NCI-H82 (cell line): ENCODE measurements at regions not wholly inside any gene's neighbourhood (a gene's known extent, or its start where the extent isn't known, plus 50 kb on each side); places are given as distances from the start of the nearest gene placed in this dataset.

ENCODE experiments used
- DNase-seq: peaks from one replicate; lab custom pipeline; 2025; lab: John Stamatoyannopoulos, UW

DNA sequence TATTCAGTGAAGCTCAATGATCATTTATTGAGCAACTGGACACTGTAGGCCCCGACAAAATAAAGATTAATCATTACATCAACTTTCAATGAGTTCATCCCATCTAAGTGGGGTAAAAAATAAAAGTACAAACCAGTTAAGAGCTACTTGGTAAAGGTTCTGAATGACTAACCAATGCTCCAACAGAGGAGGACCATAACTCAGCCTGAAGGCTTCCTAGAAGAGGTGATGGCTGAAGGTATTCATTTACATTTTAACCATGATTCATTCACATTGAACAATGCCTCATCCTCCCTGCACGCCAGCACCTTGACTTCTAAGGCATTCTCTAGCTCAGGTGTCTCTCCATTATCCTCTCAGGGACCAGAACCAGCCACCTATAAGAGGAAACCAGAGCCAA, 201.4 kb downstream of the ZNF462 start:
- no peak for DNase-seq

DNA sequence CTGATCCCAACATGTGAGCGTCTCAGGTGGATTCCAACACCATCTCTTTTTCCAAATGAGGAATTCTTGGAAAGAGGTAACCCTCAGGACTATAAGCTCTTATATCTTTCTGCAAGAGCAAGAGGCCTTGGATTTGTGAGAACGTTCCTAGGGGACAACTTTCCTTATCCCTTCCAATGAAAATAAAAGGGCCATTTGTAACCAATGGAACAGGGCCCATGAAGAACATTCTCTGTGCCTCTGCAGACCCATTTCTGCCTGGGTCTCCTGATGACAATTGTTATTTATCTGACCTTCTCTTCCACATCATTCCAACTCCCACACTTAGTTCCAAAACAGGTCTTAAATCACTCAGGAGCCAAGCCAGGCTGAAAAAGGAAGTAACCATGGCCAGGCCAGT, 202.6 kb downstream of the ZNF462 start:
- DNase-seq: no peak

DNA sequence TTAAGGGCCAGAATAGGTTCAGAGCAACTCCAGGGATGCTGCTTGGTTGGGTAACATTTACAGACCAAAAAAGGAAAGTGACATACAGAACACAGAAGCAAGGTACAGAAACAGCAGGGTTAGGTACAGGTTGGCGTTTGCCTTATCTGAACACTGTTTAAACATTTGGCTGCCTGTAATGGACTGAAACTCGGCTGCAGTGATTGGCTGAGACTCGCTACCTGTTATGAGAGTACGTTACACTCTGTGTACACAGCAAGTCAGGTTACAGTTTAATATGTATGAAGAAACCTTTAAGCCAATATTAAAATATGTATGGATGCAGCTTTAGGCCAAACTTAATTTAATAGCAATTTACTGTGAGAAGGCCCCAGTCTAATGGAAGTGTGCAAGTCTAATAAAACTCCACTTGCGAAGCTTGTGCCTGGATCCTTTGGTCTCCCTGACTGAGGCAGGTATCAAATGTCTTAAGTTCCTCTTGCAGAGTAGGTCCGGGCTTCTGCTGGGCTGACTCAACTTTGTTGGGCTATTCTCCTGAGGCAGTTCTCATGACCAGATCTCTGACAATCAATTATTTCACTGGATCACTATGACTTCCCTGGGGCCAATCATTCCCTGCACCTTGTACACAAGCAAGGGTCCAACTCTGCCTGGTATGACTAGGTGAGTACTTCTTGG, 204.9 kb downstream of the ZNF462 start:
- no peak for DNase-seq

DNA sequence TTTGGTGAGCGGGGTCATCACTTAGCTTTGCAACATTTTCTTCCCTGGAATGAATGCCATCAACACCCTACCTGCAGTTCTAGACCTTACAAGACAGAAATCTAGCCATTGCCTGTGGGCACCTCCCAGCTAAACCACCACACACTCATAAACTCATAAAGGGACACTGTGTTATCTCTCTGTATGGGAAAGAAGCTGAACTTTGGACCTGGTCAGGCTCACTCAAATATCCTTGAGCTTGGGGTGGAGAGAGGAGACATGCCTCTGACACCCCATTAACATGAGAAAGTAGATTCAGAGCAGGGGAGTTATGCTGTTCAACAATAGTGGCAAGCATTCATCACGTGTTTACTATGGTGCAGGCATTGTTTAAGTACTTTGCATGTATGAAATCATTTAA, 205.6 kb downstream of the ZNF462 start:
- DNase-seq: no peak

DNA sequence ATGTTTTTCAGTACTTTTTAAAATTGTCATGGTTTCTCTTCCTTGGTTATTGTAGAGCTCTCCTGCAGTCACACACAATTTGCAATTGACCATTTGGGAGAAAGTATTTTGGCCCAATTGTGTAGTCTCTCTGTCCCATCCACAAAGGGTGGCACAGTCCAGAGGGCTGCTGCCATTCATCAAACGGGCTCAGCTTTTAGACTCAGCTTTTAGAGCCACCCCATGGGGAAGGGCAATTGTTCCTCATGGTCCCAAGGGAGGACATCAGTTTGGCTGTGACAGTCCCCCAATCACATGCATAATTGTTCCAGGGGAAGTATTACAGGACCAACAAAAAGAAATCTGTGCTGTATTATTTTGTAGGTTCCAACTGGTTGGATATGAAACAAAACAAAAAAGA, 207.6 kb downstream of the ZNF462 start:
- no peak for DNase-seq

DNA sequence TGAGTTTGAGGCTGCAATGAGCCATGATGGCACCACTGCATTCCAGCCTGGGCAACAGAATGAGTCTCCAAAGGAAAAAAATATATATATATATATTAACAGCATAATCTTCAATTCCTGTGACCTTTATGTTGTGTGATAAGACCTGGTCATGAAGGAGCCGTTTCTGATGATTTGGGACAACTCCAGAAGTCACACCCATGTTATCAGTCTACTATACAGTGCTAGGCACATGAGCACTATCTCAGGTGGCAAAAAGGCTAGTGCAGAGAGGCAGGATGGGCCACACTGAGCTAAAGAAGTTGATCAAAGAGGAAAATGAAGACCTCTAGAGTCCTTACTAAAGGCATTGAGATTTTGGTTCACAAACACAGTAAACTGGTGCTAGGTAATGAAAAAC, 205.0 kb upstream of the RAD23B start:
- DNase-seq: no peak

DNA sequence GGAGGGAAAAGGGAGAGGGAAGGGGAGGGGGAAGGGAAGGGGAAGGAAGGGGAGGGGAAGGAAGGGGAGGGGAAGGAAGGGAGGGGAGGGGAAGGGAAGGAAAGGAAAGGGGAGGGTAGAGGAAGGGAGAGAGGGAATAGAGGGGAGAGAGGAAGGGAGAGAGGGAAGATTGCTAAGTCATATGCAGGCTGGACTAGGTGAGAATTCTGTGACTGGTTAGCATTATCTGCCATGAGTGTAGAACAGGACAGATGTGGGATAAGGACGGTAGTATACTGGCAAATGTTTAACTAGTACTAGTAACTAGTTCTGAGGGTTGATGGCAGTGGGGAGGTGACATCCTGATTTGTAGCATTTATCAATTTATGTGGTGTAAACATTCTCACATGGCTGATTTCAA, 203.5 kb upstream of the RAD23B start:
- DNase-seq: no peak

DNA sequence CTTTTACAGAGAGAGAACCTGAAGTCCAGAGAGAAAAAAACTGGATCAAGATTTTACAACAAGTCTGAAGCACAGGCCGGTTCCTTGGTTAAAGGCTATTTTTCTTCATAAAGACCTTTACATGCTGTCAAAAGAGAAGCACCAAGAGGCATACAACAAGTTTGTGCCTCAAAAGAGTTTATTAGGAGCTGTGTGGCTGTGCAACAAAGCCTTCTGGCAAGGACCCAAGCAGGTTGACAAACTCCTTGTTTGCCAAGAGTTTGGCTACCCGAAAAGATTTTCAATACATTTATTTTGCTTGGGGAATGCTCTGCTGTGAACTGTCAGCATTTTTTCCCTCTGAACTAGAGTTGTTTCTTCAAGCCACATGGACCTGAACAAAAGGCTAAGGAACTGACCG, 202.9 kb upstream of the RAD23B start:
- DNase-seq: no peak

DNA sequence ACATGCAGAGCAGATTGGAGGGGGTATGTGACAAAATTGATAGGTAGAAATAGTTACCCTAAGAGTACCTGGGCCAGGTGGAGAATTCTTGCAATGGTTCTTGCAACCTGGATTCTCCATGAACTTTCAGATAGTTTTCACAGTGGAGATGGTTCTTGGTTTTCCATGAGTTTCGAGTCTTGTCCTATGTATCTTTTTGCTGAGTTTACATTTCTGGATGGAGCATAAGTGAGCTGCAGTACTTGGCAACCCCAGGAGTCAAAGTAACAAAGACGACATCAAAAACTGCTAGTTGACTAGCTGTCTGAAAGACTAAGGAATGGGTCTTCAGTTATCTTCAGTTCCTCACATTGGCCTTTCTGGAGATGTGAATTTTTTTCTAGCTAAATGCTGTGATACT, 196.6 kb upstream of the RAD23B start:
- no peak for DNase-seq

DNA sequence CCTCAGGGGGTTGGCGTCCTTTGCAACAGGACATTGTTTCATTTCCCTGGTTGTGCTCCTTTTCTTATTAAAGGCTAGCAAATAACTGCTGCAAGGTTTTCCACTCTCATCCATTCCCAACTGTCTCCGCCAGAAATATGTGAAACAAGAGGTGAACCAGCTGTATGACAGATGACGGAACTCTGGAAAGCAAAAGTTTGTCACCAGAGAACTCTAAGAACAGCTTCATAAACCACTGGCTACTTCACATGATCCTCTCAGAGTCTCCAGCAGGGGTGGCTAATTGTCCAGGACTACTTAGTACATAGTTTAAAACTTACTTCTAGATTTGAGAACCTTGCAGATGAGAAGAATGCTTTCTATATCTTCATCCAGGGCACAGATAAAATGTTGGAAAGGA, 195.9 kb upstream of the RAD23B start:
- DNase-seq: no peak

DNA sequence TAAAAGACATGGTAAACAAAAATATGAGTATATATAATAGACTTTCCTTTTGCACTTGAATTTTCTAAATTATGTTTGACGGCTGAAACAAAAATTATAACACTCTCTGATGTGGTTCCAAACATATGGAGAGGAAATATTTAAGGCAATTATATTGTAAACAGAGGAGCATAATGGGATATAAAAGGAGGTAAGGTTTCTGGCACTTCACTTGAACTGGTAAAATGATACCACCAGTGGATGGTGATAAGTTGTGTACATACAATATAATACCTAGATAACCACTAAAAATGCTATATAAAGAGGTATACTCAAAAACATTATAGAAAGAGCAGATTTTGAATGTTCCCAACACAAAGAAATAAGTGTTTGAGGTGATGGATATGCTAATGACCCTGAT, 192.9 kb upstream of the RAD23B start:
- no peak for DNase-seq

DNA sequence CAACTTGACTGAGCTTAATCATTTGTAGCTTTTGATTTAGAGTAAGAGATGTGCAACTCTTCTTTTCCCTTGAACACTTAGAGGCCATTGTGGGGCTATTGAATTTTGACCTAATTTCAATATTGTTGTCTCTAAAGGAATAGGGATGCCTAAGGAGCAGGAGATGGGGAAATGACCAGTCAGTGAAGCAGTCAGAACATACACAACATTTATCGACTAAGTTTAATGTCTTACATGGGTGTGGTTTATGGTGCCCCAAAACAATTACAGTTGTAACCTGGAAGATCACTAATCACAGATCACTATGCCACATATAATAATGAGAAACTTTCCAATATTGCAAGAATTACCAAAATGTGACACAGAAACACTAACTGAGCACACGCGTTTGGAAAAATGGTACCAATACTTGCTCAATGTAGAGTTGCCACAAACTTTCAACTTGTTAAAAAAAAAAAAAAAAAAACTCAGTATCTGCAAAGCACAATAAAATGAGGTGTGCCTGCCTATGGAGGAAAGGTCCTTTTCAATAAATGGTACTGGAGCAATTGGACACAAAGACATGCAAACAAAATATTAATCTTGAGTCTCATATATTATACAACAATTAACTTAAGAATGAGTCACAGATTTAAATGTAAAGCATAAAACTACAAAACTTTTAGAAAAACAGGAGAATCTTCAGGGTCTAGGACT, 189.6 kb upstream of the RAD23B start:
- no peak for DNase-seq

DNA sequence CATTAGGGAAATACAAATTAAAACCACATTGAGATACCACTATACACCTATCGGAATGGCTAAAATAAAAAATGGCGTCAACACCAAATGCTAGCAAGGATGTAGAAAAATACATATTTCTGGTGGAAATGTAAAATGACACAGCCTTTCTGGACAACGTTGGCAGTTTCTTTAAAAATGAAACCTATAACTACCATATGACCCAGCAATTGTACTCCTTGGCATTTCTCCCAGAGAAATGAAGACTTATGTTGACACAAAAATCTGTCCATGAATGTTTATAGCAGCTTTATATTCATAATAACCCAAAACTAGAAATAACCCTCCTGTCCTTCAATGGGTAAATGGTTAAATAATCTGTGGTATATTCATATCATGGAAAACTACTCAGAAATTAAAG, 188.7 kb upstream of the RAD23B start:
- no peak for DNase-seq

DNA sequence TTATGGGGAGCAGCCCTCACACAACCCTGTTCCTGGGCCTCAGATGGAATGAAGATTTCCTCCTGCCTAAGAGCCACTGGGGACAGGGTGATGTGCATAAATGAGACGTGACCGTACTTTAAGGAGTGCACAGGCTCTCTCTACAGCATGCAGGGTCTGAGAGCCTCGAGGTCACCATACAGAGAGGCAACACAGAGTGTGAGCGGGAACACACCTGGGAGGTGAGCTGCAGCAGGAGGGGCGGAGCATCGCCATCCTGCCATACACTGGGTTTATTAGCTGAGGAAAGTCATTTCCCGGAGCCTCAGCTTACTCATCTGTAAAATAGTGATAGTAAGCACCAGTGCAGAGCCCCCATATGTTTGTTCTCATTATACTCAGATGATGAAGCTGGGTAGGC, 182.5 kb upstream of the RAD23B start:
- no peak for DNase-seq

DNA sequence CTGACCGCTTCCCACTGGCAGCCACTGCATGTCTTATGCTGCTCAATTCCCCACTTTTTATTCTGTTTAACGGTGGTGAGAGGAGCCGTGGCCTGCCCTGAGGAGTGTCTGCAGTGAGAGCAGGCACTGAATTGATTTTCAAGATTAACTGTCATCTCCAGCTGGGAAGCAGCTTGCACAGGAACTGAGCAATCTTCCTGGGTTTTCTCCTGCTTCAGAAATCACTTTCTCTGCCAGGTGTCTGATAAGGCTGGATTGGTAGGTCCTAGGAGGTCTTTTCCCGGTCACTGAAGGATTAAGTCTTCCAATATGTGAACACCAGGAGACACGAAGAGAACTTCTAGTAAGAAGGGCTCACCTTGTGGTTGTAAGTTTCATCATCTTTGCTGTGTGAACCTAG, 181.1 kb upstream of the RAD23B start:
- DNase-seq: peak; percentile 79

DNA sequence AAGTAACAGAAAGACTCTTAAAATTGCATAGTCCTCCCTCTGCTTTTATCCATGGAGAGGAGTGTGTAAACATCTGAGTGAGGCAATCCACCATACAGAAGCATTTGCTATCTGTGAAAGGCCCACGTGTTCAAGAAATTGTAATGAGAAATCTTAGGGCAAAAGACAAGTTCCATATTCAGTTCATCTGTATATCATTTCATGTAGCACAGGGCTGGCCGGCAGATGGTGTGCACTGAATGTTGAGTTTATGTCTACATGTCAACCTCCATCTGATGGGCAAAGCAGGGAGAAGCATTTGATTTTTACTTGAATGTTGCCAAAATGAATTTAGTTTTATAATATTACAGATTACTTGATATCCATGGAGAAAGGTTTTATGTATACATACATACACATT, 179.5 kb upstream of the RAD23B start:
- no peak for DNase-seq

DNA sequence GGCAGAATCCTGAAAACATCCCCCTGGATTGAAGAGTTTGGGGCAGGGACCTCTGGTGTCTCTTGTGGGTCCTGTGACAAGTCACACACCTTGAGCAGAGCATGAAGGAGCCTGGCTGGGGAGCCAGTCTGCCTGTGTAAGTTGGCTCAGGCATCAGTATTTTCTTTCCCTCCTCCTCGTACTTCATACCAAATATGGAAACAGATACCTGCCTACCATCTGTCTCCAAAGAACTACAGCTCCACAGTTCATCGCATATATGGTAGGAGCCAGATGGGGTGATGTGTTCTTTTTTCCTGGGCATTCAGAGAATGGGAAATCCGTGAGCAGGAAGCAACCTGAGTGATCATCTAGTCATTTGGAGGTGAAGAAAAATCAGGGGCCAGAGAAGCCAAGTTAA, 177.3 kb upstream of the RAD23B start:
- peak; percentile 71 for DNase-seq

DNA sequence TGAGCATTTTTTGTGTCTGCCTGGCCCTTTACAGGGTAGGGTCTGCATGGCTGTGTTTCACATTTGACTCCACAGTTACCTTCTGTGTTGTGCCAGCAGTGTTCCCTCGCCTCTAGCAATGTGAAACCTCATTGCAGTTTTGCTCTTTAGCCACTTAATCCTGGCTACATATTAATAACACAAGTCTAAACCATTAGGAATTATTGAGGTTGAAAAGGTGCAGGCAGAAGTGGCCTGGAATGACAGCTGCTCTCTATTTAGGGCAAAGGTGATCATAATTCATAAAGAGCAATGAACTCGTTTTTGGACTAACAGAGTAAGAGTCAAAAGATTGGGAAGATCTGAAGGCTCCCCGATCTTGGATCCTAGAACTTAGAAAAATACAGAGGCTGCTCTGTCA, 176.7 kb upstream of the RAD23B start:
- no peak for DNase-seq

DNA sequence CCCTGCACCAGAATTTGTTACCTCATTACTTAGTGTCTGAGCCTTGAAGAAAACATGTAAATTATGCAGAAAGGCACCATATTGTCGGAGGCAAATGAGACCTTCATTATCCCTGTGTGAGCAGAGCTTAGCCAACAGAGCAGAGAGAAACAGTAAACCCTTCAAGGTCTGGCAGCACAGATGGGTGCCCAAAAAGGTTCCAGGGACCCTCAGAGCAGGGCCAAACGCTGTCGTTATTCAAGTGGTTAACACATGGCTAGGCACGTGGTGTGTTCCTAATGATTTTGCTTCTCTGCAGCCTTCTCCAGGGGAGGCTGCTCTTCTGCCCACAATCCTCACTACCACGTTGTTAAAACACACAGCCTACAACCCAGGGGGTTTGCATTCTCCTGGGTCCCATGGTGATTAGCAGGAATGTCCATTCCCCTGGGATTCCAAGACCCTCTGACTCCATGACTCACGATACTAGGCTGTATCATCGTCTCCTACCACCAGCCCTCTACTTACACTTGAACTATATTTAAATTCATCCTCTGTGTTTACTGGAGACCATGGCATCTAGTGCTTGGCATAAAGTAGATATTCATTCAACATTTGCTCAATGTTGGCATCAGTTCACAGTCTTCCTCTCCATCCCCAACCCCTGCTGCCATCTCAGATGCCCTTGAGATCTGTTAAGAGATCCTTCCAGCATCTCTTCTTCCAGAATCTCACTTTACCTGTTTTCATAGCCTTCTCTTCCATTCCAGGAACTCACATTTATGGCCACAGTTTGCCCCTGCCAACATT, 174.5 kb upstream of the RAD23B start:
- DNase-seq: peak; percentile 10

DNA sequence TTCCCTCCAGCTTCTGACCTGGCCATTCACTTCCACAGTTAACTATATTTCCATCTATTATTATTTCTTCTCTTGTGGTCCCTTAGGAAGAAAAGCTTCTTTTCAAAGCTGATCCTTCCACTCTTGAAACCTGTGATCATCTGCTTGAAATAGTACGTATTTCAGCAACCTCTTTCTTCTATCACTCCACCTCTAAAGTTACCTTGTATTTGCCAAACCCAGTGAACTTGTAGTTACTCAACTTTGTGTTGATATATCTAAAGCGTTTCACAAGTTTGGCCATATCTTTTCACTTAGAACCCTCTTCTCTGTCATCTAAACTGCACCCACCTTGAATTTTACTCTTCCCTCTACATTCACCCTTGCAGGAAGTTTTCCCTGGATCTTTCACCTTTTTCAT, 173.8 kb upstream of the RAD23B start:
- DNase-seq: no peak

DNA sequence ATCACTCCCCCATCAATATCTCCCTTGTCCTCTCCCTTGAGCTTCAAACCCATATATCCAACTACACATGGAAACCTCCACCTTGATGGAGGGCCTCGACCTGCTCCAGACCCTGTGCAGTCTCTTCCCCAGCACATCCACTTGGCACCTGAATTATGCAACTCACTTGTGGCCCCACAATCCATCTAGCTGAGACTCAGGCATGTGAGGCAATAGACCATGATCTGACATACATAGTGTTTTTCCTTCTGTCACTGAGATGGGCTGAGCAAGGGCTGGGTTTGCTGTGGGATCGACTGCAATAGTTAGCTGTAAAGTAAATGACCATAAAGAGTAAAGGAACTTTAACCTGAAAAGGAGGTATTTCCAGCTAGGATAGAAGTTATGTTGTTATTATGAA, 172.9 kb upstream of the RAD23B start:
- DNase-seq: no peak

DNA sequence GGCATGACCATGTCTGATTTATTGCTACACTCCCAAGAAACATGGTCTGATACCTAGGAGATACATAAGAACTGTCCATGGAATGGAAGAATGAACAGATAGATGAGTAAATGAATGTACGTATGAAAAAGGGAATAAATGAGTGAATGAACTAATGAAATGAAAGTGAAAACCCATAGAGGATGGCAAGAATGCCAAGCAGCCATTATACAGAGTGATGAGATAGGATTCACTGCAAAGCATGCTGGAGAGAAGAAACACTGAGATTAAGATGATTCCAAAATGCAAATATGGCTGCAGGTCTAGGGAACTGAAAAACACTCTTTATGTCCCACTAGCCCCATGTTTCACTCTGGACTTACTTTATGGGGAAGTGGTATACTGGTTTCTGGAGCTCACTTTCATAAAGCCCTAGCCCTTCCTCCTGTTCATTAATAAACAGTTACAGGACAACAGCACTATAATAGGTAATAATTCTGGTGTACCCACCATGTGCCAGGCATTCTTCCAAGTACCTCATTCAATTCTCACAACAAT, 170.3 kb upstream of the RAD23B start:
- DNase-seq: no peak
